GM12878 (cell line): ENCODE measurements at regions not wholly inside any gene's neighbourhood (a gene's known extent, or its start where the extent isn't known, plus 50 kb on each side); places are given as distances from the start of the nearest gene placed in this dataset.

Experiments
- ATAC-seq: fragments of 200-7000 bp; cut with Tn5 transposase; 3 replicates; pipeline ENCODE4 v1.9.1; 2020; ENCODE audit warnings: mild to moderate bottlenecking, moderate library complexity
- BruUV-seq: library from RNA; stranded (reverse); fragments of 400-500 nt; replicated peaks from 2 replicates; lab custom pipeline; 2021; lab: Mats Ljungman, UMichigan
- CTCF ChIA-PET: fragments of 300-600 bp; sonication (Branson Sonifier 250); formaldehyde crosslinking; extraction: SDS; loops from one replicate; lab custom pipeline; 2021; ENCODE audit warnings: inconsistent platforms; lab: Yijun Ruan, JAX
- POLR2A ChIA-PET: fragments of 350-600 bp; formaldehyde crosslinking; extraction: SDS; loops from one replicate; lab custom pipeline; 2021; ENCODE audit warnings: inconsistent platforms; lab: Charles Lee
- RAD21 ChIA-PET: fragments of 300-600 bp; sonication (Branson Sonifier 250); formaldehyde crosslinking; loops from one replicate; lab custom pipeline; 2023; ENCODE audit warnings: antibody characterized with exemption; ENCODE audit not compliant: unreplicated experiment; lab: Charles Lee
- SMC1A ChIA-PET: fragments of 300-600 bp; sonication (Branson Sonifier 250); formaldehyde crosslinking; loops from one replicate; lab custom pipeline; 2023; ENCODE audit not compliant: unreplicated experiment, uncharacterized antibody; lab: Charles Lee
- DNase-seq: peaks from one replicate; pipeline ENCODE4 v3.0.0-alpha.2; 2011; ENCODE audit warnings: low read depth, low spot score
- FAIRE-seq: peaks from 3 replicates; lab custom pipeline; 2011; peaks lifted over from hg19 to GRCh38; lab: Jason Lieb, UNC
- H2AFZ ChIP-seq: 2 replicates; pipeline ENCODE4 v1.6.0; 2011; ENCODE audit warnings: low read depth, low read length, control low read depth; ENCODE audit not compliant: control insufficient read depth
- H3K27ac ChIP-seq: 2 replicates; pipeline ENCODE4 v1.5.1; 2011; ENCODE audit warnings: control low read depth; ENCODE audit not compliant: control insufficient read depth, insufficient read depth
- H3K27me3 ChIP-seq, 2 experiments: replicated peaks in 1 of 2; 2 replicates each; pipeline versions ENCODE4 v1.6.0 to v1.6.1; 2011; ENCODE audit warnings: low read length in 1 of 2; ENCODE audit not compliant: control insufficient read depth in 2 of 2, insufficient read depth in 2 of 2
- H3K36me3 ChIP-seq, 2 experiments: 2 replicates each; pipeline ENCODE4 v1.5.1; 2011; ENCODE audit warnings: low read length in 1 of 2; ENCODE audit not compliant: control insufficient read depth in 2 of 2, insufficient read depth in 2 of 2
- H3K4me1 ChIP-seq: 2 replicates; pipeline ENCODE4 v1.6.1; 2011; ENCODE audit warnings: mild to moderate bottlenecking, low read length, moderate library complexity, mixed read lengths; ENCODE audit not compliant: control insufficient read depth, insufficient read depth
- H3K4me2 ChIP-seq: 2 replicates; pipeline ENCODE4 v1.6.0; 2011; ENCODE audit warnings: control low read depth; ENCODE audit not compliant: control insufficient read depth, insufficient read depth
- H3K4me3 ChIP-seq: fragments of 200-600 bp; sonication (generic); 2 replicates; pipeline ENCODE4 v1.5.1; 2016
- H3K79me2 ChIP-seq: 2 replicates; pipeline ENCODE4 v1.6.0; 2011; ENCODE audit warnings: low read length; ENCODE audit not compliant: control insufficient read depth, insufficient read depth
- H3K9ac ChIP-seq: 2 replicates; pipeline ENCODE4 v1.8.0; 2011; ENCODE audit warnings: low read length, control low read depth, mixed read lengths; ENCODE audit not compliant: control insufficient read depth, insufficient read depth
- H3K9me3 ChIP-seq: replicated peaks from 3 replicates; pipeline ENCODE4 v1.5.1; 2011; ENCODE audit warnings: mild to moderate bottlenecking, low read length; ENCODE audit not compliant: control insufficient read depth, insufficient read depth
- H4K20me1 ChIP-seq: 2 replicates; pipeline ENCODE4 v1.6.0; 2011; ENCODE audit not compliant: control insufficient read depth, insufficient read depth
- ATF7 ChIP-seq: fragments of 450-650 bp; IDR thresholded peaks from 2 replicates; pipeline ENCODE4 v1.6.1; 2016; ENCODE audit warnings: low read depth, mild to moderate bottlenecking
- CBFB ChIP-seq: IDR thresholded peaks from 2 replicates; pipeline ENCODE4 v1.6.1; 2016; ENCODE audit warnings: antibody characterized with exemption, low read depth
- CREM ChIP-seq: IDR thresholded peaks from 2 replicates; pipeline ENCODE4 v1.6.1; 2014; ENCODE audit warnings: antibody characterized with exemption, low read depth
- EGR1 ChIP-seq, 2 experiments: IDR thresholded peaks; 1 replicate in 1 of 2; 2 replicates in 1 of 2; pipeline ENCODE4 v1.6.1; 2011 to 2012; ENCODE audit warnings: low read depth in 2 of 2, low read length in 2 of 2, borderline replicate concordance in 1 of 2, mild to moderate bottlenecking in 1 of 2, moderate library complexity in 1 of 2
- ESRRA ChIP-seq: IDR thresholded peaks from 2 replicates; pipeline ENCODE4 v1.6.1; 2012; ENCODE audit warnings: mild to moderate bottlenecking, low read length, improper control_type of control experiment
- HDAC2 ChIP-seq: fragments of 200-600 bp; sonication (generic); IDR thresholded peaks from 2 replicates; pipeline ENCODE4 v1.6.1; 2017
- KDM1A ChIP-seq: fragments of 200-600 bp; sonication (generic); IDR thresholded peaks from 2 replicates; pipeline ENCODE4 v1.6.1; 2016; ENCODE audit warnings: borderline replicate concordance
- MTA3 ChIP-seq: IDR thresholded peaks from 2 replicates; pipeline ENCODE4 v1.6.1; 2012; ENCODE audit warnings: low read length, inconsistent platforms, borderline replicate concordance
- TCF3 ChIP-seq: IDR thresholded peaks from 2 replicates; pipeline ENCODE4 v1.6.1; 2012; ENCODE audit warnings: low read depth, mild to moderate bottlenecking, low read length, borderline replicate concordance; ENCODE audit not compliant: insufficient read depth
- WGBS: methylation state at CpG from one replicate; pipeline ENCODE4 v1.1.6; 2016; ENCODE audit warnings: low lambda C conversion rate; ENCODE audit not compliant: insufficient replicate concordance, insufficient coverage; ENCODE audit errors: missing lambda C conversion rate; 5-methylcytosine and 5-hydroxymethylcytosine counted together
- in situ Hi-C: fragments of 300-500 bp; cut with MboI; formaldehyde crosslinking; loops from 9 replicates; pipeline ENCODE4 v1.14.3; 2018; ENCODE audit warnings: mixed read lengths
- intact Hi-C: fragments of 100-400 bp; cut with micrococcal nuclease; formaldehyde crosslinking; loops from one replicate; pipeline ENCODE4 v1.14.2; 2022; ENCODE audit not compliant: unreplicated experiment
- TF ChIP-seq, protein P1 (sequence below): fragments of 450-650 bp; IDR thresholded peaks from 2 replicates; pipeline ENCODE4 v1.6.1; 2017; ENCODE audit warnings: low read depth, mild to moderate bottlenecking, moderate library complexity

DNA sequence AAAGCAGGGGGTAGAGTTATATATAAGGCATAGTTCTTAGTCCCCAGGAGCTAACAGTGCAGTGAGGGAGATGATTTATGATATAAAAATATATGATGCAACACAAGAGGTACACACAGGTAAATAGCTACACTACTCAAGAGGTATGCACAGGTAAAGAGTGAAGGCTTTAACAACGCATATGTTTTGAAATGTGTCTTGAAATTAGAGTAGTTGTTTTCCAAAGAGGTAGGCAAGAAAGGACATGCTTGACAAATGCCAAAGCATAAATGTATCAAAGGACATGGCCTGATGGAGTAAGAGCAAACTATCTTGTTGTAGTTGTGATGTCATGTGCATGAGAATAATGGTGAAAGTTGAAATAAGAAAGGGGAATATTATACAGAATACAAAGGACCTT, 104.3 kb upstream of the C11orf87 start (continued):
- TF ChIP-seq MTA3, result no peak
- TF ChIP-seq TCF3, result no peak
- TF ChIP-seq CREM, result no peak
- TF ChIP-seq HDAC2, result no peak
- TF ChIP-seq EGR1 (IDR thresholded peaks at IDR 0.05; ENCODE audit: borderline replicate concordance in 1 of 2, low read depth in 2 of 2, low read length in 2 of 2), result no peak

DNA sequence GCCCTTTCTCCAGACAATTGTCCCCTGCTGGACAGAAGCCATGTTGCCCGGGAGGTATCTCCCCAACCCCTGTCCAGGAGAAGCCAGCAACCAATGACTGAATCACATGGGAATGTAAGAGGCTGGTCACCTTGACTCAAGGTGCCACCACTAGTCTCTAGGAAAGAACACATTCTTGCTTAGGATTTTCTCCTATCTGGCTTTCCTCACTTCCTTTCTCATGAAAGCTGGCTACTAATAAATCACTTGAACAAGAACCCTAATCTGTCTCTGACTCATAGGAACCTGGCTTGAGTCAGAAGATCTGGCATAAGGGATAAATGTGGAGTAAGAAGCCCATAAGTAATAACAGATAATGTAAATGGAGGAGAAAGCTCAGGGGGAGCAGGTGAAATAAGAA, 101.4 kb upstream of the C11orf87 start:
- ChIA-PET RAD21 (no interaction called here), SMC1A (interaction anchor here (0.8 kb wide), 1 partner anchor 210 kb away, joined by 3 read pairs; no protein-coding TSS in a partner anchor), POLR2A (no interaction called here), CTCF (interaction anchor here (0.6 kb wide), 1 partner anchor 294 kb away, joined by 3 read pairs; no protein-coding TSS in a partner anchor)
- ATAC-seq, result no peak
- intact Hi-C loops (no loop called here), in situ Hi-C loops (no loop called here)
- no peak overlapping the region for H3K27ac ChIP-seq
- no peaks in the 10 kb centered on the region for H3K36me3 ChIP-seq
- no peak overlapping the region for H3K4me2 ChIP-seq
- H3K4me1 ChIP-seq, result no peaks in the 10 kb centered on the region
- H4K20me1 ChIP-seq, result no peaks in the 10 kb centered on the region
- H3K27me3 ChIP-seq, result no peaks in the 10 kb centered on the region
- WGBS, result 0% methylated on average over 1 of the region's 1 CpG
- no peaks in the 10 kb centered on the region for H3K9me3 ChIP-seq
- no peak overlapping the region for H3K4me3 ChIP-seq
- BruUV-seq, result no TSS peak
- H3K9ac ChIP-seq, result no peak overlapping the region
- no peak for DNase-seq
- no peak overlapping the region for H2AFZ ChIP-seq
- FAIRE-seq, result no peak
- no peaks in the 10 kb centered on the region for H3K79me2 ChIP-seq
- no peak for TF ChIP-seq ESRRA
- no peak for TF ChIP-seq KDM1A
- TF ChIP-seq CBFB, result no peak

DNA sequence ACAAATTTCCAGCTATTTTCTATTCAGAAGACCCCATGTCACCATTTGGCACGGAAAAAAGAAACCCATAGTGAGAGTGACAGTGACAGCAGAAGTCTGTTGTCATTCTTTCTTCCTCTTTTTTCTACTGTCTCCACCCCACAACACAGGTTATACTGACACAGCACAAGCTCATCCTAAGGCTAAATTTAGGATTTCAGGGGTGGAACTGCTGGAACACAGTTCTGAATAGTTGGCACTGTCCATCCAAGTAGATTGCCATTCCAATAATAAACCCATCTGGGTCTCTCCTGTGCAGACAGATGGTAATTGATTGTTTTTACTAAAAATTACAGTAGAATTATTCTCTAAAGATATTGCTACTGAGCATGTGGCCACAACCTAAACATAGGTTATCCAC, 95.2 kb upstream of the C11orf87 start:
- BruUV-seq, result no TSS peak
- intact Hi-C loops (no loop called here), in situ Hi-C loops (no loop called here)
- Histone ChIP-seq H3K27me3 (no peaks in the 10 kb centered on the region), H3K27ac (no peak overlapping the region), H3K4me3 (no peak overlapping the region), H3K9ac (no peak overlapping the region), H3K9me3 (no peaks in the 10 kb centered on the region), H3K79me2 (no peaks in the 10 kb centered on the region), H3K36me3 (no peaks in the 10 kb centered on the region), H3K4me2 (no peak overlapping the region), H4K20me1 (no peaks in the 10 kb centered on the region), H3K4me1 (no peaks in the 10 kb centered on the region), H2AFZ (no peak overlapping the region)
- ChIA-PET POLR2A (no interaction called here), CTCF (no interaction called here), RAD21 (no interaction called here), SMC1A (interaction anchor here (0.6 to 1.8 kb wide), 2 partner anchors 10 to 12 kb away, joined by 4 read pairs; no protein-coding TSS in a partner anchor)
- FAIRE-seq (no peak), DNase-seq (no peak), ATAC-seq (no peak)
- no peak for TF ChIP-seq ATF7
- TF ChIP-seq, protein P1, sequence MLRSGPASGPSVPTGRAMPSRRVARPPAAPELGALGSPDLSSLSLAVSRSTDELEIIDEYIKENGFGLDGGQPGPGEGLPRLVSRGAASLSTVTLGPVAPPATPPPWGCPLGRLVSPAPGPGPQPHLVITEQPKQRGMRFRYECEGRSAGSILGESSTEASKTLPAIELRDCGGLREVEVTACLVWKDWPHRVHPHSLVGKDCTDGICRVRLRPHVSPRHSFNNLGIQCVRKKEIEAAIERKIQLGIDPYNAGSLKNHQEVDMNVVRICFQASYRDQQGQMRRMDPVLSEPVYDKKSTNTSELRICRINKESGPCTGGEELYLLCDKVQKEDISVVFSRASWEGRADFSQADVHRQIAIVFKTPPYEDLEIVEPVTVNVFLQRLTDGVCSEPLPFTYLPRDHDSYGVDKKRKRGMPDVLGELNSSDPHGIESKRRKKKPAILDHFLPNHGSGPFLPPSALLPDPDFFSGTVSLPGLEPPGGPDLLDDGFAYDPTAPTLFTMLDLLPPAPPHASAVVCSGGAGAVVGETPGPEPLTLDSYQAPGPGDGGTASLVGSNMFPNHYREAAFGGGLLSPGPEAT, result no peak
- WGBS, result 0% methylated on average over 1 of the region's 1 CpG
